Ovary (tissue), 3 donors: ENCODE measurements at regions not wholly inside any gene's neighbourhood (a gene's known extent, or its start where the extent isn't known, plus 50 kb on each side); places are given as distances from the start of the nearest gene placed in this dataset.
"Not testable (repeated sequence)": the region's sequence is repeated elsewhere in the genome, so short reads cannot be mapped to it uniquely, and the experiment has no call there.

Source experiments
- CTCF ChIP-seq, 3 donors: fragments of 450-650 bp in 2 of 3; fragments of 200-600 bp in 1 of 3; IDR thresholded peaks; one replicate each; pipeline versions ENCODE4 v1.5.1 to v1.8.0; 2016 to 2022; ENCODE audit warnings: antibody characterized with exemption in 3 of 3, mild to moderate bottlenecking in 1 of 3
- POLR2A ChIP-seq: fragments of 450-650 bp; IDR thresholded peaks from one replicate; pipeline ENCODE4 v1.6.1; 2017; ENCODE audit warnings: antibody characterized with exemption, mild to moderate bottlenecking, moderate library complexity
- donor health status: DM: no; HTN: no; CAD: no.

GRCh38 chr11:89654669-89655068 is 55.4 kb upstream of the TRIM77 start:
- TF ChIP-seq CTCF (IDR thresholded peaks at IDR 0.05); POLR2A: not testable (repeated sequence)
